ENCODE measurements at regions not wholly inside any gene's neighbourhood (a gene's known extent, or its start where the extent isn't known, plus 50 kb on each side); places are given as distances from the start of the nearest gene placed in this dataset.

DNA sequence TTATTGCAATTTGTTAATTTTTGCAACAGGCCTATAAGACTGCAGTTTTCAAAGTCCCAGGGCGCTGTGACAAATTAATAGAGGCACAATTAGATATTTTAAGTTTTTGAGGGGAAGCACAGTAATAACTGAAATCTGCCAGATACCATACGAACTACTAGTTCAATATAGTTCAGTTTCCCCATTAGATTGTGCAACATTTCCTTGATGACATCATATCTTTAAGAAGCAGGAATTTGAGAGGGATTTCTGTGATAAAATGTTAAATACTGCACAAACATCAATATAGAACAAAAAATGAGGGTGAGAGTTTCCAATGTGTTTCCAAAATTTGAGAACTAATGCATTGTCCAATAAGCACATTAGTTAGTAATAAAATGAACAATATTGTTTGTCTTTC, 56.7 kb upstream of the GRIN3A start:
- Histone ChIP-seq H3K4me1 (ENCODE audit: control insufficient read depth in 1 of 2, insufficient read depth in 2 of 2, low read length in 2 of 2) (no peaks in the 10 kb centered on the region), H3K27ac (ENCODE audit: low read depth, low read length) (no peak overlapping the region), H3K36me3 (ENCODE audit: control insufficient read depth in 1 of 2, insufficient read depth in 2 of 2, low read length in 2 of 2) (no peaks in the 10 kb centered on the region), H3K9ac (ENCODE audit: low read depth in 1 of 2, low read length in 2 of 2) (no peak overlapping the region), H3K9me3 (ENCODE audit: control insufficient read depth in 1 of 2, low read length in 2 of 2) (no peaks in the 10 kb centered on the region), H3K4me3 (ENCODE audit: low read depth in 1 of 2, low read length in 2 of 2) (no peak overlapping the region), H3K27me3 (ENCODE audit: control insufficient read depth in 1 of 2, insufficient read depth in 2 of 2, low read length in 2 of 2) (no peaks in the 10 kb centered on the region)

DNA sequence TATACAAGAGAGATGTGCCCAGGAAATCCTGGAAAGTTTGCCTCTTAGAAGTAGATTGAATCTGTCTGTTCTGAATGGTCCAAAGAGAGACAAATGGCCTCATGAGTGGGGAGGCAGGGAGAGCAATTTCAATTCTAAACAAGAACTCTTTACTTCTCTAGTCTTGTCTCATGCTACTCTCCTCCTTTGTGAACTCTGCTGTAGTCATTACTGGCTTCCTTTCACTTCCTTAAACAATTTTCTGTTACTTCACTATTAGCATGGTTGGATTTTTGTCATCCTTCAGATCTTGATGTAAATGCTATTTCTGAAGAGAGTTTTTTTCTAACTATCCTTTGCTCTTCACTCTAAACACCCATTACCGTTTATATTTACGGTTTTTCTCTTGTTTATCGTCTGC, 54.0 kb upstream of the GRIN3A start:
- Histone ChIP-seq H3K9me3 (ENCODE audit: control insufficient read depth in 1 of 2, low read length in 2 of 2) (no peaks in the 10 kb centered on the region), H3K4me1 (ENCODE audit: control insufficient read depth in 1 of 2, insufficient read depth in 2 of 2, low read length in 2 of 2) (no peaks in the 10 kb centered on the region), H3K36me3 (ENCODE audit: control insufficient read depth in 1 of 2, insufficient read depth in 2 of 2, low read length in 2 of 2) (no peaks in the 10 kb centered on the region), H3K4me3 (ENCODE audit: low read depth in 1 of 2, low read length in 2 of 2) (no peak overlapping the region), H3K27me3 (ENCODE audit: control insufficient read depth in 1 of 2, insufficient read depth in 2 of 2, low read length in 2 of 2) (no peaks in the 10 kb centered on the region), H3K9ac (ENCODE audit: low read depth in 1 of 2, low read length in 2 of 2) (no peak overlapping the region), H3K27ac (ENCODE audit: low read depth, low read length) (no peak overlapping the region)

DNA sequence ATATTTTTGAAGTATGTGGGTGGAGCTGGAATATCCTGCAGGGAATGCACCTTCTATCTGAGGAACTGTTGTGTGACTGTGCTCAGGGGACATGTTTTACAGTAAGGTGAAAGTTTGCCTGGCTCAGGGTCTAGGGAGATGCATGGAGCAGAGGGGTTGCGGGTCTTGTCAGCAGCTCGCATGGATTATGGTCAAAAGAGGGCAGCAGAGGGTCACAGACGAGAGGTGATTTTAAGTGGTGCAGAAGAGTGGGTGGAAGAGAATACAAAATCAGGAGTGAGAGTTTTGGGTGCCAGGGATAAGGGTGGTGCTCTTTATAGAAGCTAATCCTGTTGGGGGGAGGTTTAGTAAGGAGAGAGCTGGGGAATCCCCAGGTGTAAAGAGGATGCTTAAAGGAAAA, 53.5 kb upstream of the GRIN3A start:
- H3K4me3 ChIP-seq (ENCODE audit: low read depth in 1 of 2, low read length in 2 of 2), result no peak overlapping the region
- H3K27me3 ChIP-seq (ENCODE audit: control insufficient read depth in 1 of 2, insufficient read depth in 2 of 2, low read length in 2 of 2), result no peaks in the 10 kb centered on the region
- H3K9me3 ChIP-seq (ENCODE audit: control insufficient read depth in 1 of 2, low read length in 2 of 2), result no peaks in the 10 kb centered on the region
- H3K4me1 ChIP-seq (ENCODE audit: control insufficient read depth in 1 of 2, insufficient read depth in 2 of 2, low read length in 2 of 2), result no peaks in the 10 kb centered on the region
- no peak overlapping the region for H3K9ac ChIP-seq (ENCODE audit: low read depth in 1 of 2, low read length in 2 of 2)
- H3K36me3 ChIP-seq (ENCODE audit: control insufficient read depth in 1 of 2, insufficient read depth in 2 of 2, low read length in 2 of 2), result no peaks in the 10 kb centered on the region
- no peak overlapping the region for H3K27ac ChIP-seq (ENCODE audit: low read depth, low read length)

DNA sequence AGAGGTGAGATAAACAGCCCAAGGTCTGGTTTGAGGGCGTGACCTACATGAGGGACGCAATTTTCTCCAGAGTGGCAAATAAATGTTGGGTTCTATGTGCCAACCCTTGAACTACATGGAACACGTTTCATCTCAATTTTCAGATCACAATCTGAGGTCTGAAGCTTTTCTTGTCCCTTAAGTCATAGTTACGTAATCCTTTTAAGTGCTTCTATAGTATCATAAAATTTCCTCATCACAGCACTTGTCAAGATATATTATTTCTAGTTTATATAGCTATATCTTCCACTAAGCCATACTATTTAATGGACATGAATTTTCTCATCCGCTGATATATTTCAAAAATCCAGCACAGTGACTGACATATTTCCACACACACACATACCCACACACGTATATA, 53.1 kb upstream of the GRIN3A start:
- Histone ChIP-seq H3K27ac (ENCODE audit: low read depth, low read length) (no peak overlapping the region), H3K4me1 (ENCODE audit: control insufficient read depth in 1 of 2, insufficient read depth in 2 of 2, low read length in 2 of 2) (no peaks in the 10 kb centered on the region), H3K27me3 (ENCODE audit: control insufficient read depth in 1 of 2, insufficient read depth in 2 of 2, low read length in 2 of 2) (no peaks in the 10 kb centered on the region), H3K9ac (ENCODE audit: low read depth in 1 of 2, low read length in 2 of 2) (no peak overlapping the region), H3K36me3 (ENCODE audit: control insufficient read depth in 1 of 2, insufficient read depth in 2 of 2, low read length in 2 of 2) (no peaks in the 10 kb centered on the region), H3K4me3 (ENCODE audit: low read depth in 1 of 2, low read length in 2 of 2) (no peak overlapping the region), H3K9me3 (ENCODE audit: control insufficient read depth in 1 of 2, low read length in 2 of 2) (no peaks in the 10 kb centered on the region)

Measured in duodenal mucosa (tissue), 2 donors.